NB4 (cell line): ENCODE measurements at regions not wholly inside any gene's neighbourhood (a gene's known extent, or its start where the extent isn't known, plus 50 kb on each side); places are given as distances from the start of the nearest gene placed in this dataset.

ENCODE experiments used
- MYC ChIP-seq: IDR thresholded peaks from 2 replicates; pipeline ENCODE4 v1.6.1; 2011; ENCODE audit warnings: low read depth, low read length
- POLR2A ChIP-seq: IDR thresholded peaks from 2 replicates; pipeline ENCODE4 v1.6.1; 2011; ENCODE audit warnings: mild to moderate bottlenecking; ENCODE audit not compliant: insufficient read length; ENCODE audit errors: extremely low read depth
- TF ChIP-seq, protein P1 (sequence below): IDR thresholded peaks from one replicate; pipeline ENCODE4 v1.5.1; 2012; ENCODE audit warnings: low read depth, low read length
- TF ChIP-seq, protein P2 (sequence below): IDR thresholded peaks from 2 replicates; pipeline ENCODE4 v1.6.1; 2011; ENCODE audit warnings: low read depth, low read length

DNA sequence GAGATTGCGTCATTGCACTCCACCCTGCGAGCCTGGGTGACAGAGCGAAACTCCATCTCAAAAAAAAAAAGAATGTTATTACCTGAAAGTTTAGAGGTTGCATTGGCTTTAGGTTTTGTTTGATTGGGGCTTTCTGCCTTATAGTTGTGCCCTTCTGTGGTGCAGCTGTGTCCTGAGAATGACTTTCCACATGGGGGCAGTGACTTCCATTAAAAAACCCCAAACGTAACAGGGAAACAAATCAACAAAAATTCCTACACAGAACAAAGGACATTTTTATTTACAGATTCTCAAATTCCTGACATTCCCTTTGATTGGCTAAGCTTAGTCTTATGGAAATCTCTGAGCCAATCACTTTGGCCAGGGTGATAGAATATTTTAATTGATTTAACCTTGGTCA lies 154.1 kb upstream of the GPR149 start:
- TF ChIP-seq, protein P1, sequence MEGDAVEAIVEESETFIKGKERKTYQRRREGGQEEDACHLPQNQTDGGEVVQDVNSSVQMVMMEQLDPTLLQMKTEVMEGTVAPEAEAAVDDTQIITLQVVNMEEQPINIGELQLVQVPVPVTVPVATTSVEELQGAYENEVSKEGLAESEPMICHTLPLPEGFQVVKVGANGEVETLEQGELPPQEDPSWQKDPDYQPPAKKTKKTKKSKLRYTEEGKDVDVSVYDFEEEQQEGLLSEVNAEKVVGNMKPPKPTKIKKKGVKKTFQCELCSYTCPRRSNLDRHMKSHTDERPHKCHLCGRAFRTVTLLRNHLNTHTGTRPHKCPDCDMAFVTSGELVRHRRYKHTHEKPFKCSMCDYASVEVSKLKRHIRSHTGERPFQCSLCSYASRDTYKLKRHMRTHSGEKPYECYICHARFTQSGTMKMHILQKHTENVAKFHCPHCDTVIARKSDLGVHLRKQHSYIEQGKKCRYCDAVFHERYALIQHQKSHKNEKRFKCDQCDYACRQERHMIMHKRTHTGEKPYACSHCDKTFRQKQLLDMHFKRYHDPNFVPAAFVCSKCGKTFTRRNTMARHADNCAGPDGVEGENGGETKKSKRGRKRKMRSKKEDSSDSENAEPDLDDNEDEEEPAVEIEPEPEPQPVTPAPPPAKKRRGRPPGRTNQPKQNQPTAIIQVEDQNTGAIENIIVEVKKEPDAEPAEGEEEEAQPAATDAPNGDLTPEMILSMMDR = no peak
- no peak for TF ChIP-seq POLR2A
- TF ChIP-seq, protein P2, sequence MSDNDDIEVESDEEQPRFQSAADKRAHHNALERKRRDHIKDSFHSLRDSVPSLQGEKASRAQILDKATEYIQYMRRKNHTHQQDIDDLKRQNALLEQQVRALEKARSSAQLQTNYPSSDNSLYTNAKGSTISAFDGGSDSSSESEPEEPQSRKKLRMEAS = no peak
- no peak for TF ChIP-seq MYC
